ENCODE measurements at regions not wholly inside any gene's neighbourhood (a gene's known extent, or its start where the extent isn't known, plus 50 kb on each side); places are given as distances from the start of the nearest gene placed in this dataset.

DNA sequence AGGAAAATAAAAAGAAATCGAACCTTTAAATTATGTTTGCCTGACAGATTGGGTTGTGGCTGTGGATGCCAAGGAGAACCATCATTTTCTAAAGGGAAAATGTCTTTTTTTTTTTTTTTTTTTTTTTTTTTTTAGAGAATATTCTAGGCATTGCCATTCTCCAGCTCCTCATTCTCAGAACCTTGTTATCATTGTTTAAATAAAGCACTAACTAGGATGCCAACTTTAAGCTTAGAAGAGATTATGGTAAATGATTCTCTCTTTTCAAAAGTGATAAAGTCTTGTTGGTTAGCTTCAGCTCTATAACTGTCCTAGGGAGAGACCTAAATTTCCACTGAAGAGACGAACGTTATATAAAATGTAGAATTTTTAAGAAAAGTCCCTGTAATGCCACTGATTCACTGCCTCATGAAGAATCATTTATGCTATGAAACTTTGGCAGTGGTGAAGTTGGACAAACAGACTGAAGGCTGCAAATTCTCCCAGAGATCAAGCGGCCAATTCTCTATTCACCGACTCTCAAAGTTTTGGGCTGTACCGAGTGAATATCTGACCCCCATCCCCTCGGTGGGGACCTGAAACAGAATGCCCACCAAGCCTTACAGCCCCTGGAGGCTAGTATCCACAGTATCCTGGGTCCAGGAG is 207.9 kb upstream of the PITRM1 start:
- TF ChIP-seq ARNTL (CRISPR knock-in tag; IDR thresholded peaks at IDR 0.05; ENCODE audit: borderline replicate concordance, low read depth): no peak
- TF ChIP-seq TSHZ2 (CRISPR knock-in tag; IDR thresholded peaks at IDR 0.05): no peak
- TF ChIP-seq, protein P1, sequence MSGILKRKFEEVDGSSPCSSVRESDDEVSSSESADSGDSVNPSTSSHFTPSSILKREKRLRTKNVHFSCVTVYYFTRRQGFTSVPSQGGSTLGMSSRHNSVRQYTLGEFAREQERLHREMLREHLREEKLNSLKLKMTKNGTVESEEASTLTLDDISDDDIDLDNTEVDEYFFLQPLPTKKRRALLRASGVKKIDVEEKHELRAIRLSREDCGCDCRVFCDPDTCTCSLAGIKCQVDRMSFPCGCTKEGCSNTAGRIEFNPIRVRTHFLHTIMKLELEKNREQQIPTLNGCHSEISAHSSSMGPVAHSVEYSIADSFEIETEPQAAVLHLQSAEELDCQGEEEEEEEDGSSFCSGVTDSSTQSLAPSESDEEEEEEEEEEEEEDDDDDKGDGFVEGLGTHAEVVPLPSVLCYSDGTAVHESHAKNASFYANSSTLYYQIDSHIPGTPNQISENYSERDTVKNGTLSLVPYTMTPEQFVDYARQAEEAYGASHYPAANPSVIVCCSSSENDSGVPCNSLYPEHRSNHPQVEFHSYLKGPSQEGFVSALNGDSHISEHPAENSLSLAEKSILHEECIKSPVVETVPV (CRISPR knock-in tag; IDR thresholded peaks at IDR 0.05): no peak
